MM.1S (cell line): ENCODE measurements at regions not wholly inside any gene's neighbourhood (a gene's known extent, or its start where the extent isn't known, plus 50 kb on each side); places are given as distances from the start of the nearest gene placed in this dataset.

Source experiments
- CTCF ChIP-seq: fragments of 300-600 bp; sonication (generic); IDR thresholded peaks from 2 replicates; pipeline ENCODE4 v1.5.1; 2016; ENCODE audit warnings: antibody characterized with exemption, low read length, mixed read lengths
- EZH2 ChIP-seq: fragments of 300-600 bp; sonication (generic); optimal IDR thresholded peaks from 2 replicates; pipeline ENCODE3; 2017; ENCODE audit warnings: low read depth, mild to moderate bottlenecking, antibody characterized with exemption, low read length, mixed read lengths
- EZH2phosphoT487 ChIP-seq: fragments of 300-600 bp; sonication (generic); IDR thresholded peaks from 2 replicates; pipeline ENCODE4 v1.6.1; 2018; ENCODE audit warnings: antibody characterized with exemption, low read length

- no peak for TF ChIP-seq CTCF
- TF ChIP-seq EZH2 = no peak
- no peak for TF ChIP-seq EZH2phosphoT487
These were observed 91.2 kb upstream of the SEM1 start for GRCh38 chr7:96800824-96801223.
